K562 (cell line): ENCODE measurements at regions not wholly inside any gene's neighbourhood (a gene's known extent, or its start where the extent isn't known, plus 50 kb on each side); places are given as distances from the start of the nearest gene placed in this dataset.

Experiments
- ATAC-seq: fragments of 200-7000 bp; cut with Tn5 transposase; 3 replicates; pipeline ENCODE4 v1.9.1; 2020; ENCODE audit warnings: moderate library complexity
- BruUV-seq: library from RNA; stranded (reverse); fragments of 400-500 nt; replicated peaks from 2 replicates; lab custom pipeline; 2021; lab: Mats Ljungman, UMichigan
- CTCF ChIA-PET: fragments of 300-600 bp; formaldehyde crosslinking; extraction: SDS; loops from one replicate; lab custom pipeline; 2021; ENCODE audit warnings: low intra/inter-chr PET ratio; lab: Yijun Ruan, JAX
- POLR2A ChIA-PET: fragments of 300-600, 350-650 bp; sonication (Branson Sonifier 250); formaldehyde crosslinking; extraction: SDS; loops from one replicate; lab custom pipeline; 2021; ENCODE audit warnings: antibody characterized with exemption, inconsistent platforms; lab: Yijun Ruan, JAX
- DNase-seq, 4 experiments: peaks; one replicate each; pipeline versions ENCODE4 v3.0.0 to v3.0.0-alpha.2; 2011 to 2018; ENCODE audit warnings: low spot score in 3 of 4, mixed read lengths in 3 of 4; ENCODE audit errors: extremely low read depth in 1 of 4
- FAIRE-seq: peaks from 2 replicates; lab custom pipeline; 2011; peaks lifted over from hg19 to GRCh38; lab: Jason Lieb, UNC
- H2AFZ ChIP-seq: 2 replicates; pipeline ENCODE4 v1.6.0; 2011; ENCODE audit warnings: low read depth, low read length, control low read depth, inconsistent platforms
- H3K27ac ChIP-seq: fragments of 200-600 bp; 3 replicates; pipeline ENCODE4 v1.8.0; 2011; ENCODE audit warnings: low read depth, mild to moderate bottlenecking, control low read depth, inconsistent platforms, low read length, moderate library complexity, mixed read lengths; ENCODE audit errors: extremely low read depth
- H3K27me3 ChIP-seq, 2 experiments: fragments of 300-600 bp in 1 of 2; 2 replicates in 1 of 2; 3 replicates in 1 of 2; pipeline versions ENCODE4 v1.6.0 to v1.8.0; 2011; ENCODE audit warnings: inconsistent platforms in 2 of 2, low read length in 2 of 2, mild to moderate bottlenecking in 1 of 2, mixed read lengths in 1 of 2, moderate library complexity in 1 of 2; ENCODE audit not compliant: control insufficient read depth in 2 of 2, insufficient read depth in 2 of 2
- H3K36me3 ChIP-seq: fragments of 300-600 bp; 3 replicates; pipeline ENCODE4 v1.8.0; 2011; ENCODE audit warnings: mild to moderate bottlenecking, low read length, inconsistent platforms; ENCODE audit not compliant: control insufficient read depth, insufficient read depth
- H3K4me1 ChIP-seq, 2 experiments: fragments of 200-600 bp in 1 of 2; replicated peaks in 1 of 2; 2 replicates in 1 of 2; 3 replicates in 1 of 2; pipeline versions ENCODE4 v1.5.1 to v1.8.0; 2011; ENCODE audit warnings: inconsistent platforms in 2 of 2, low read length in 2 of 2, mild to moderate bottlenecking in 1 of 2, mixed read lengths in 1 of 2, moderate library complexity in 1 of 2; ENCODE audit not compliant: control insufficient read depth in 2 of 2, insufficient read depth in 2 of 2
- H3K4me2 ChIP-seq: 2 replicates; pipeline ENCODE4 v1.6.1; 2011; ENCODE audit warnings: low read length, control low read depth, inconsistent platforms, mixed read lengths; ENCODE audit not compliant: insufficient read depth
- H3K4me3 ChIP-seq: fragments of 200-600 bp; sonication (generic), shearing (Covaris generic); 2 replicates; pipeline ENCODE4 v1.5.1; 2016; ENCODE audit warnings: control low read depth, inconsistent platforms
- H3K79me2 ChIP-seq: fragments of 200-600 bp; 3 replicates; pipeline ENCODE4 v1.8.0; 2011; ENCODE audit warnings: low read length, inconsistent platforms; ENCODE audit not compliant: control insufficient read depth, insufficient read depth
- H3K9ac ChIP-seq, 2 experiments: 2 replicates each; pipeline versions ENCODE4 v1.6.0 to v1.6.1; 2011; ENCODE audit warnings: low read depth in 2 of 2, low read length in 2 of 2, control low read depth in 1 of 2, inconsistent platforms in 1 of 2, mild to moderate bottlenecking in 1 of 2, mixed read lengths in 1 of 2; ENCODE audit not compliant: insufficient read depth in 1 of 2
- H3K9me1 ChIP-seq: one replicate; pipeline ENCODE4 v1.6.0; 2011; ENCODE audit warnings: inconsistent platforms, mild to moderate bottlenecking, low read length, moderate library complexity; ENCODE audit not compliant: control insufficient read depth, insufficient read depth
- H3K9me3 ChIP-seq: replicated peaks from 2 replicates; pipeline ENCODE4 v1.5.1; 2011; ENCODE audit warnings: low read depth, low read length, inconsistent platforms; ENCODE audit not compliant: control insufficient read depth, insufficient read depth
- H4K20me1 ChIP-seq: replicated peaks from 2 replicates; pipeline ENCODE4 v1.6.1; 2011; ENCODE audit warnings: low read length, inconsistent platforms, mixed read lengths; ENCODE audit not compliant: control insufficient read depth, insufficient read depth
- BMI1 ChIP-seq: fragments of 150-350 bp; IDR thresholded peaks from 2 replicates; pipeline ENCODE4 v1.6.1; 2014; ENCODE audit warnings: low read length
- THRAP3 ChIP-seq: fragments of 450-650 bp; IDR thresholded peaks from 2 replicates; pipeline ENCODE4 v1.6.1; 2016; ENCODE audit warnings: mild to moderate bottlenecking, inconsistent platforms, borderline replicate concordance
- ZBTB49 ChIP-seq: sonication (generic); formaldehyde crosslinking; IDR thresholded peaks from 2 replicates; pipeline ENCODE4 v1.8.0; 2022; ENCODE audit warnings: missing genetic modification reagents, mild to moderate bottlenecking, borderline replicate concordance
- in situ Hi-C: fragments of 300-500 bp; cut with MboI; formaldehyde crosslinking; loops from 4 replicates; pipeline ENCODE4 v1.15.0; 2018; ENCODE audit warnings: inconsistent platforms, mixed read lengths
- intact Hi-C: fragments of 100-400 bp; cut with micrococcal nuclease; formaldehyde crosslinking; loops from 2 replicates; pipeline ENCODE4 v1.14.2; 2022
- TF ChIP-seq, protein P1 (sequence below): fragments of 450-650 bp; formaldehyde crosslinking; IDR thresholded peaks from 2 replicates; pipeline ENCODE4 v1.4.0; 2022; ENCODE audit warnings: missing genetic modification characterization

DNA sequence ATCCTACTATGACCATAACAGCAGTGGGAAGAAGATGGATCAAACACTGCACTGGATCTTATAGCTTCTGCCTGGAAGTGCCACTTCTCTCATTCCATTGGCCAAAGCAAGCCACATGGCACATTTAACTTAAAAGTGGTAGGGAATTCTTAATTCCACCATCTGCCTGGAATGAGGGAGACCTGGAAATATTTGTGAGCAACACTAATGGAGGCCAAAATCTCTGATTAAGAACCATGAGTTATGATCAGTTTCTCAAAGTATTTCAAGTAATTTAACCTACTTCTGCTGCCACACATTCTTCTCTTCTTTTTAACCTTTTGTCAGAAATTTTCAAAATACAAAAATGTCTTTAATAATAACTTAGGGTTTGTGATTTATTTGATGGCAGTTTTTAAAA, 154.0 kb upstream of the C1orf87 start:
- Histone ChIP-seq H2AFZ (no peak overlapping the region), H3K4me2 (no peak overlapping the region), H3K27ac (no peak overlapping the region), H3K36me3 (no peaks in the 10 kb centered on the region), H3K79me2 (no peaks in the 10 kb centered on the region), H3K9ac (no peak overlapping the region), H3K27me3 (no peaks in the 10 kb centered on the region), H3K9me1 (no peaks in the 10 kb centered on the region), H3K4me3 (no peak overlapping the region), H3K9me3 (no peaks in the 10 kb centered on the region; the same call in 1 of the 2 replicates), H3K4me1 (no peaks in the 10 kb centered on the region), H4K20me1 (no peaks in the 10 kb centered on the region)
- no peak for FAIRE-seq
- no peak for ATAC-seq
- TF ChIP-seq THRAP3 (no peak), ZBTB49 (CRISPR knock-in tag) (no peak), BMI1 (no peak)
- TF ChIP-seq, protein P1, sequence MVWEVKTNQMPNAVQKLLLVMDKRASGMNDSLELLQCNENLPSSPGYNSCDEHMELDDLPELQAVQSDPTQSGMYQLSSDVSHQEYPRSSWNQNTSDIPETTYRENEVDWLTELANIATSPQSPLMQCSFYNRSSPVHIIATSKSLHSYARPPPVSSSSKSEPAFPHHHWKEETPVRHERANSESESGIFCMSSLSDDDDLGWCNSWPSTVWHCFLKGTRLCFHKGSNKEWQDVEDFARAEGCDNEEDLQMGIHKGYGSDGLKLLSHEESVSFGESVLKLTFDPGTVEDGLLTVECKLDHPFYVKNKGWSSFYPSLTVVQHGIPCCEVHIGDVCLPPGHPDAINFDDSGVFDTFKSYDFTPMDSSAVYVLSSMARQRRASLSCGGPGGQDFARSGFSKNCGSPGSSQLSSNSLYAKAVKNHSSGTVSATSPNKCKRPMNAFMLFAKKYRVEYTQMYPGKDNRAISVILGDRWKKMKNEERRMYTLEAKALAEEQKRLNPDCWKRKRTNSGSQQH (CRISPR knock-in tag) = no peak
- no peak for DNase-seq
- BruUV-seq = no TSS peak
- intact Hi-C loops (no loop called here), in situ Hi-C loops (no loop called here)
- ChIA-PET POLR2A (no interaction called here), CTCF (no interaction called here)
